ENCODE measurements at regions not wholly inside any gene's neighbourhood (a gene's known extent, or its start where the extent isn't known, plus 50 kb on each side); places are given as distances from the start of the nearest gene placed in this dataset.
"Not testable (repeated sequence)": the region's sequence is repeated elsewhere in the genome, so short reads cannot be mapped to it uniquely, and the experiment has no call there.

DNA sequence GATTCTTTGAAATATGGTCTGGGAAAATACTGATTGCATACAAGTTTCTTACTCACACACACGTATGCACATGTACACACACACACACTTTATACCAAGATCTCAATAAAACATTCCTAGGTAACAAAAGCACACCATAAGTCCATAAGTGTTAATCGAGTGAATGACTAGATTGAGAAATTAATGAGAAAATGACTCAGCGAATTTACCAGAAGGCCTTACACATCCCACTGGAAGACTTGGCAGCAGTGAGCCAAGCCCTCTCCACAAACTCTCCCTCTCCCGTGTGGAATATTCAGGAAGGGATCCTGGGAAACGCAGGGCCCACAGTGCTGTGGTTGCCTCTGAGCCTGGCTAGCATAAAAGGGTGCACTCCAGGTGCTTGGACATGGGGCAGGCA lies 227.2 kb downstream of the LY86 start:
- DNase-seq: no peak

DNA sequence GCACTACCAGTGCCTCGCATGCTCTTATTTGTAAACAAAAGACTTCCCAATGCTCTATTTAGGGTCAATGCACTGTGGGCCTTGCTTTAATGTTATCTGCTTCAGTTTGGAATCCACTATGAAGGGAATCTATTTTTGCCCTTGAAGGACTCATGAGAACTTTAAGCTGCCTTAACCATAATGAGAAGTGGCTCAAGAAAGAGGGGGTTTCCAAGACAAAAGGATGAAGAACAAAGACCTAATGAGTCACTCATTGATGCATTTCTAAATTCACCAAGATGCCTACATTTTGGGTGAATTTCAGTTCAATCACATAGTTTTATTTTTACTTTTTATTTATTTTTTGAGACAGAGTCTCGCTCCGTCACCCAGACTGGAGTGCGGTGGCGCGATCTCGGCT lies 228.2 kb downstream of the LY86 start:
- peak in 2 of 4 experiments; percentile 52 to 58 for DNase-seq

DNA sequence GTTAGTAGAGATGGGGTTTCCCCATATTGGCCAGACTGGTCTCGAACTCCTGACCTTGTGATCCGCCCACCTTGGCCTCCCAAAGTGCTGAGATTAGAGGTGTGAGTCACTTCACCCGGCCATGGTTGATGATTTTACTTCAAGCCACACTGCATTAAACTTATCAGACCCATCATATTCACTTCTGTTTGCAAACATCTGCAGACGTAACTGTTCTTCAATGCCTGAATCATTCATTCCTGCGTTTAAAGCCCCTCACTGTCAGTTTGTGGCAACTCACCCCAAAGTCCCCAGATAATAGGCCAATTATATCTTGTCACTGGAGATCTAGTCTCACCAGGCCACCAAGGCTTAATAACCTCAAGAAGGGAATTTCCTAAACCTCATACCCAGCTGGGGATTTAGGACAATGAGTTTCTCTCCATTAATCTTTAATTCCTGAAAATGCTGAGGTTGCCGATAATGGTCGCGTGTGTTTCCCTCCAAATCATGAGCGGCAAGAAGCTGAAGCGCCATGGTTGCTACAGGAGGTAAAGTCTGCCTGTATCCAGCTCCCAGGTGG lies 229.6 kb downstream of the LY86 start:
- no peak for DNase-seq

DNA sequence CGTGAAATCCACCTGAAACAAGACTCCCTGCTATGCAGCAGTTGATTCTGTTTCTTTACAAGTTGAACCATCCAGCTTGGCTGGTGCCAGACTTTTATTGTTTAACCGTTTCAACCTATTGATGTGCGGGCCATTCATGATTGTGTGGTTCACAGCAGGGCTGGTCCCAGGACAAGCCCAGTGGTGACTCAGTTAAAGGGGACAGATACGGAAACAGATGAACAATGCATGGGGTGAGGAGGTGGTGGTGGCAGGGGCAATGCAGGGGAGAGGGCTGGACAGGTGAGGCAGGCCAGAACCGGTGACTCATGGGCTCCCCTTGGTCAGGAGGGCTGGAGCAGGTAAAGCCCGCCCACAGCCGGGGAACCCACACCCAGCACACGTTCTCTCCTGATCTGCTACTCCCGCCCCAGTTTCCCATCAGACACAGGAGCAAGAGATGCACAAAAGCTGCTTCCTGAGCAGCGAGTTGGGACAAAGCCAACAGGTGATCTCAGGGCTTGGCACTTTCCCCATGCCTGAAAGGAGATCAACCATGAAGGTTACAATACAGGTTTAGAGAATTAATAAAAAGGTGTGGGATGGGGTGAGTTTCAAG lies 232.2 kb downstream of the LY86 start:
- no peak for DNase-seq

DNA sequence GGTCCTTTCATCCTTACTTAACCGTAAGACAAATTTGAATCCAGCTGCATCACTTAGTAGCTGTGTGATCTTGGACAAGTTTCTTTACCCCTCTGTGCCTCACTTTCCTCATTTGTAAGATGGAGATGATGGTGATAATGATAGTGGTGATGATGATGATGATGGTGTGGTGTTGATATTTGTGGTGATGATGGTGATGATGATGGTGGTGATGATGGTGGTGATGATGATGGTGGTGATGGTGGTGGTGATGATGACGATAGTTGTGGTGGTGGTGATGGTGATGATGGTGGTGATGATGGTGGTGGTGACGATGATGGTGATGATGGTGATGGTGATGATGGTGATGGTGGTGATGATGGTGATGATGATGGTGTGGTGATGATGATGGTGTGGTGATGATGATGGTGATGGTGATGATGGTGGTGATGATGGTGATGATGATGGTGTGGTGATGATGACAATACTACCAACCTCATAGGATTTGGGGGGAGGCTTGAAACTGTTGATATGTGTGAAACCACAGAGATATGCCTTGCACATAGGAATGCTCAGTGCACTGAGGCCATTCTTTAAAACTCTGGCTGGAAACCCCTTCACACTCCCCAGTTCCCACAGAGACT lies 233.2 kb downstream of the LY86 start:
- DNase-seq: no peak

DNA sequence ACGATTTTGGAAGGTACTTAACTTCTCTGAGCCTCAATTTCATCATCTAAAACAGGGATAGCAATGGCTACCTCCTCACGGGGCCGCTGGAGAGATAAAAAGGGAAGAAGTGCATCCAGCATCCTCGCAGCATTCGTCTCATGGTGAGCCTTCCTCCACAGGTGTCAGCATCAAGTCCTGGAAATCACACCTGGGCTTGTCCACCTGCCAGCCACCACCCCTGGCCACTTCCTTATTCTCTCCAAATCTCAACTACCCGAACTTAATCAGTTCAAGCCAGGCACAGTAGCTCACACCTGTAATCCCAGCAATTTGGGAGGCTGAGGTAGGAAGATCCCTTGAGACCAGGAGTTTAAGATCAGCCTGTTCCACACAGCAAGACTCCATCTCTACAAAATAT lies 234.5 kb downstream of the LY86 start:
- no peak for DNase-seq

GRCh38 chr6:6823568-6824224 lies 235.2 kb downstream of the LY86 start:
- DNase-seq: peak; percentile 49 to 82 (median 72)

DNA sequence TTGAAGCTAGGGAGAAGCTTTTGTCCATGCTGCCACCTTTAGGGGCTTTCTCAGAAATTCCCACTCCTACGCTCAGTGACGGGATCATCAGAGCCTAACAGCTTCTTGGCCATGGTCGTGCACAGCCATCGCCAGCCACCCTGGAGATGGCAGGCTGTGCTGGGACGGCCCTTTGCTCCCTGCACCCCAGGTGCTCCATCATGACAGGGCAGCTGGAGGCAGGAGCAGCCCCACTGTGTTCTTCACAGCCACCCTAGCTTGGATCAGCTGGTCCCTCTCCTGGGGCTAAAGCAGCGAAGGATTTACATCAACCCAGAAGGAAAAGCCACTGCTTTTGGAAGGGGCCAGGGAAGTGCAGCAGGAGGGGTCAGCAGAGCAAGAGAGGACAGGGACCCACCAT lies 235.9 kb downstream of the LY86 start:
- no peak for DNase-seq

DNA sequence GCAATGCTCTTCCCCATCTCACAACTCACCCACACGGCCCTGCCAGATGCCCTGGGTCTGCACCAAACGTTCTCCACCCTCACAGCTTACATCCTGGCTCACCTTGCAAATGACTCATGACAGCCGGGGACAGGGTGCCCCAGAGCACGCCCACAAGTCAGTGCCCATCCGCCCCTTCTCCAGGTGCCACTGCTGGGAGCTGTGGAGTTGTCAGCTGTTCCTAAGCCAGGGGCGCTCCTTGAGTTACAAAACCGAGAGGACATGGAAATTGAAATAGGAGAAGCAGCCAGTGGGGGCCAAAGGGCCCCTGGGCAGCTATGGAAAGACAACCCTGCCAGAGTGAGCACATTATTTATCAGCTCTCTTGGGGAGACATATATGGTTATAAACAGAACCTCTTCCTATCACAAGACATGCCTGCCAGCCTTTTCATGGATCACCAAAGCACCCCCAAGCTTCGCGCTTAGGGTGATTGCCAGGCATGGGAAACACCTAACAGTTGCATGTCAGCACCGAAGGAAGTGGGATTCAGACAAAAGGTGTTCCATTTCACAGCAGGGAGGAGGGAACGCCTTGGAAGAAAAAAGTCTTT lies 236.8 kb downstream of the LY86 start:
- DNase-seq: no peak

DNA sequence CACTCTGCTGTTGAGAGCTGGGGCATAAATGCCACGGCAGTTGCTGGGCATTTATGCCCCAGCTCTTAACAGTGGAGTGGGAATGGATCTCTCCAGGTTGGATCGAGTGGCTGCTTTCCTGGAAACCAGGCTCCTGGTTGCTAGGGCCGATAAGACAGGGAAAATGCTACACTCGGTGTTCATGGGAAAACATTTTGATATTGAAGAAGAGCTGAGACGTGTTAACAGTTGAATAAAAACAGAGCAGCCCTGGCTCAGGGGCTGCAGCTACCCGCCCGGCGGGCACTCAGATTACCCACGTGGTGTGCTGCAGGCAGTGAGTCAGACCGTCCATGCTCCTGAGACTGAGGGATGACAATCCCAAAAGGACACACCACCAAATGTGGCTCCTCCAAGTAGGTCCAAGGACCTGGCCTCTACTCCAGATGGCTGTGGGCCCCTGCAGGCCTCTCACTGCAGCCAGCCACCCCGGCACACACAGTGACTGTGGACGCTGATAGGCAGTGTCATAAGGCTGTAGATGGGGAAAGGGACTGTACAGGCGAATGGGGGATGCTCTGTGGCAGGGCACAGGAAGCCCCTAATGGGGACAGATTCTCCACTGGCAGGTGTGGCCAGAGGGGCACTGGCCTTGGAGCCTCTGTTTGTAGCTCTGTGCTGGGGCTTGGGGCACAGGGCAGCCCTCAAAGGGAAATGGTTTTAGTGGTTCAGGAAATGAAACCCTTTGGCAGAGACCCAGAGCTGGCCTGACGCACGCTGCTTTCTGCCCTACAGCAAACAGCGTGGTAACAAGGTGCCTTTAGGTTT lies 237.8 kb downstream of the LY86 start:
- DNase-seq: peak; percentile 77 to 86 (median 82)

- no peak for DNase-seq
Measured at GRCh38 chr6:6826961-6827360, 238.4 kb downstream of the LY86 start.

DNA sequence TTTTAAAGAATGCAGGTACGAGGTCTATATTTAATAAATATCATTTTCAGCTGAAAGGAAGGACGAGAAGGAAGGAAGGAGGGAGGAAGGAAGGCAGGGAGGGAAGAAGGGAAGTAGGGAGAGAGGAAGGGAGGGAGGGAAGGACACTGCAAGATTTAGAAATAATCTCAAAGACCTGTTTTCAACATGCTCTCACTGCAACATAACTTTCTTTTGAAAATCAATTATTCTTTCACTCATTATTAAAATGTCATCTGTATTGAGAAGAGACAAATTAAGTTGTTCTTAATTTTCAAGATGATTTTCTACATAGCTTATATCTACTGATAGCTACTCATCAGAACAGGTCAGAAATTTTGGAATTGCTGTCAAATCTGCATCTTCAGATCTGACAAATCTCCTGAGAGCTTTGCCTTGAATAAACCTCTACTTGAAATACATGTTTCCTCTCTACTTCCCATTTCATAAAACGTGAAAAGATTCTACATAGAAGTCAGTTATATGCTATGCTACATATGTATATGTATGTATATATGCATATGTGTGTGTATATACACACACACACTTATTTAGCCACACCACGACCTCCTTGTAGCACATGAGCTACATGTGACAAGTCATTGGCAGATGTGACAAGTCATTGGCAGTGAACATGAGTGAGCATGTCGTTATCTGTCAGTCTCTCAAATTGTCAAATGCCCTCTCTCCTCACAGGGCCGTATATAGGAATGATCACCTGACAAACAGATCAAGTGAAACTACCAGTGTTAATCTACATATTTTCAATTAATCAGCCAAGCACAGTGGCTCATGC lies 241.6 kb downstream of the LY86 start:
- DNase-seq: no peak

GRCh38 chr6:6830686-6831063 lies 242.2 kb downstream of the LY86 start:
- not testable (repeated sequence) for DNase-seq

GRCh38 chr6:6832439-6832838 lies 243.9 kb downstream of the LY86 start:
- no peak for DNase-seq

DNA sequence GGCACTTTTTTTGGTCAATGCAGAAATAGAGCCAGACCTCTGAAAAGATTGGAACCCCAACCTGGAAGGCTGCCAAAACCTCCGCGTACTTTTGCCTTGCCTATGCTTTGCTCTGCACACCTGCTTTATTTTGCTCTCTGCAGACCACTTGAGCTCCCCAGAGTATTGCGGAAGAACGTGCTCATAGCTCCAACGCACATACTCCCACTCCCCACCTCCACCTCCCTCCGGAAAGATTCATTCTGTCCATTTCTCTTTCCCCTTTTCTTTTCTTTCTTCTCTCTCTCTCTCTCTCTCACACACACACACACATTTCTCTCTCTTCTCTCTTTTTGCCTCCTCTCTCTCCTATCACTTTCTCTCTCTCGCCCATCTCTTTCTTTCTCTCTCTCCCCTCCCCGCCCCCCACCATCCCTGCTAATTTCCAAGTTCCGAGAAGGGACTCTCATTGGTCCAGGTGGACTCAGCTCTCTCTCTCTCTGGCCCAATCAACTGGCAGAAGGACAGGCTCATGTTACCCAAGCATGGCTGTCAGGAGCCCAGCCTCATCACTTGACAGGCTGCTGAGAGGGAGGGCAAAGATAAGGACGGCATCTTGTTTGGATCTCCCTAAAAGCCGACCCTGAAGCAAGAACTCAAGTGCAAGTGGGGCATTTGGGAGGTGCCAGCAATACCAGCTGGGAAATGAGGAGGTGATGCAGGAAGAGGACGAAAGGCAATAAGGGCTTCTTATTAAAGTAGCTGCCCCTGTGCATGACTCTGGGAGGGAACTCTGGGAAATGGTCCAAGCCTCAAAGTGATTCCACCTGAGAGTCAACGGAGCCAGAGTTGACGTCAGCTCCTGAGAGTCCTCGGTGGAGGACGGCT lies 246.1 kb downstream of the LY86 start:
- DNase-seq: no peak

DNA sequence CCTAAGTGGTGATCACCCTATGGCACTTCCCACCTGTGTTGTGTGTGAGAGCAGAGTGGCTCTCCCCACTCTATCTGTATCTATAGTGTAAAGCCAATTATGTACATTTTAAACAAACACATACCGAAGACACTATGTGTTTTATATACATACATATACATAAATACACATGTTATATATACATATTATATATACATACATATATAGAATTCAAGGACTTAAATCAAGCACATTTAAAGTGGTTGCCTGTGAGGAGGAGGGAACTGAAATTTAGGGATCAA lies 246.6 kb downstream of the LY86 start:
- DNase-seq: no peak

- DNase-seq: no peak
Measured at GRCh38 chr6:6836609-6837406, 248.3 kb downstream of the LY86 start.

GRCh38 chr6:6837541-6838080 lies 249.1 kb downstream of the LY86 start:
- no peak for DNase-seq

DNA sequence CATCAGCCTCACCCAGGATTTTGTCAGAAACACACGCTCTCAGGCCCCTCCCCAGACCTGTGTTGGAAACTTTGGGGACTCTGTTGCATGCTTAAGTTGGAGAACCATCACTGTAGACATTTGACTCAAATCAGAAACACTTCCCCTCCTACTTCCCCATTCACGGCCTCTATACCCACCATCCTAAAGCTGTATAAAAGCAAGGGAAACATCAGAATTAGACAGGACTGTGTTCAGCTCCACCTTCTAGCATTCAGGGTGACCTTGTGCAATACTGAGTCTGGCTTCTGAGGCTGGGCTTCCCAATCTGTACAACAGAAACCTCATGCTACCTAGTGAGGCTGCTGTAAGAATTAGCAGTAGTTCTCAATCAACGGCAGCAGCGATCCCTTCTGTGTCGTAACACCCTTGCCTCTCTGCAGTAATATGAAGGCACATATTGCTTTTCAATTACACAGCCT lies 252.3 kb downstream of the LY86 start:
- peak; percentile 60 to 75 (median 67) for DNase-seq

DNA sequence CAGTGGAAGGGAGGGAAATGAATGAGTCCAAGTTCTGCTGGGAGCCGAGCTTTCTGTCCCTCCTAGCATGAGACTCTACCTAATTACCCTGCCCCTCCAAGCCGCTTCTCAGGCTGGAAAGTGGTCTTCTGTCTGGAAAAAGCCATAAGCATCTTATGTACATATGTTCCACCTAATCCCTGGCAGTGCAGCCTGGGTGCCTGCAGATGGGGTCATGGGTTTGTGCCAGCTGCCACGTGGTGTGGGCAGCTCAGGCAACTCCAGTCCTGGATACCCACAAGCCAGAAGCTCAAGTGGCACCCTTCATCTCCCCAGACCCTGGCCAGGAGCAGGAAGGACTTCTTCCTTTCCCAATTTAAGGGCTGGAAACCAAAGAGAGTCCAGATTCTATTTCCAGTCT lies 253.1 kb downstream of the LY86 start:
- DNase-seq: peak in 1 of 4 experiments; percentile 49
